K562 (cell line): ENCODE measurements at regions not wholly inside any gene's neighbourhood (a gene's known extent, or its start where the extent isn't known, plus 50 kb on each side); places are given as distances from the start of the nearest gene placed in this dataset.

Experiments used
- ATAC-seq: fragments of 200-7000 bp; cut with Tn5 transposase; 3 replicates; pipeline ENCODE4 v1.9.1; 2020; ENCODE audit warnings: moderate library complexity
- BruUV-seq: library from RNA; stranded (reverse); fragments of 400-500 nt; replicated peaks from 2 replicates; lab custom pipeline; 2021; lab: Mats Ljungman, UMichigan
- CTCF ChIA-PET: fragments of 300-600 bp; formaldehyde crosslinking; extraction: SDS; loops from one replicate; lab custom pipeline; 2021; ENCODE audit warnings: low intra/inter-chr PET ratio; lab: Yijun Ruan, JAX
- POLR2A ChIA-PET: fragments of 300-600, 350-650 bp; sonication (Branson Sonifier 250); formaldehyde crosslinking; extraction: SDS; loops from one replicate; lab custom pipeline; 2021; ENCODE audit warnings: antibody characterized with exemption, inconsistent platforms; lab: Yijun Ruan, JAX
- DNase-seq, 4 experiments: peaks; one replicate each; pipeline versions ENCODE4 v3.0.0 to v3.0.0-alpha.2; 2011 to 2018; ENCODE audit warnings: low spot score in 3 of 4, mixed read lengths in 3 of 4; ENCODE audit errors: extremely low read depth in 1 of 4
- FAIRE-seq: peaks from 2 replicates; lab custom pipeline; 2011; peaks lifted over from hg19 to GRCh38; lab: Jason Lieb, UNC
- H2AFZ ChIP-seq: 2 replicates; pipeline ENCODE4 v1.6.0; 2011; ENCODE audit warnings: low read depth, low read length, control low read depth, inconsistent platforms
- H3K27ac ChIP-seq: fragments of 200-600 bp; 3 replicates; pipeline ENCODE4 v1.8.0; 2011; ENCODE audit warnings: low read depth, mild to moderate bottlenecking, control low read depth, inconsistent platforms, low read length, moderate library complexity, mixed read lengths; ENCODE audit errors: extremely low read depth
- H3K27me3 ChIP-seq, 2 experiments: fragments of 300-600 bp in 1 of 2; 2 replicates in 1 of 2; 3 replicates in 1 of 2; pipeline versions ENCODE4 v1.6.0 to v1.8.0; 2011; ENCODE audit warnings: inconsistent platforms in 2 of 2, low read length in 2 of 2, mild to moderate bottlenecking in 1 of 2, mixed read lengths in 1 of 2, moderate library complexity in 1 of 2; ENCODE audit not compliant: control insufficient read depth in 2 of 2, insufficient read depth in 2 of 2
- H3K36me3 ChIP-seq: fragments of 300-600 bp; 3 replicates; pipeline ENCODE4 v1.8.0; 2011; ENCODE audit warnings: mild to moderate bottlenecking, low read length, inconsistent platforms; ENCODE audit not compliant: control insufficient read depth, insufficient read depth
- H3K4me1 ChIP-seq, 2 experiments: fragments of 200-600 bp in 1 of 2; replicated peaks in 1 of 2; 2 replicates in 1 of 2; 3 replicates in 1 of 2; pipeline versions ENCODE4 v1.5.1 to v1.8.0; 2011; ENCODE audit warnings: inconsistent platforms in 2 of 2, low read length in 2 of 2, mild to moderate bottlenecking in 1 of 2, mixed read lengths in 1 of 2, moderate library complexity in 1 of 2; ENCODE audit not compliant: control insufficient read depth in 2 of 2, insufficient read depth in 2 of 2
- H3K4me2 ChIP-seq: 2 replicates; pipeline ENCODE4 v1.6.1; 2011; ENCODE audit warnings: low read length, control low read depth, inconsistent platforms, mixed read lengths; ENCODE audit not compliant: insufficient read depth
- H3K4me3 ChIP-seq: fragments of 200-600 bp; sonication (generic), shearing (Covaris generic); 2 replicates; pipeline ENCODE4 v1.5.1; 2016; ENCODE audit warnings: control low read depth, inconsistent platforms
- H3K79me2 ChIP-seq: fragments of 200-600 bp; 3 replicates; pipeline ENCODE4 v1.8.0; 2011; ENCODE audit warnings: low read length, inconsistent platforms; ENCODE audit not compliant: control insufficient read depth, insufficient read depth
- H3K9ac ChIP-seq, 2 experiments: 2 replicates each; pipeline versions ENCODE4 v1.6.0 to v1.6.1; 2011; ENCODE audit warnings: low read depth in 2 of 2, low read length in 2 of 2, control low read depth in 1 of 2, inconsistent platforms in 1 of 2, mild to moderate bottlenecking in 1 of 2, mixed read lengths in 1 of 2; ENCODE audit not compliant: insufficient read depth in 1 of 2
- H3K9me1 ChIP-seq: one replicate; pipeline ENCODE4 v1.6.0; 2011; ENCODE audit warnings: inconsistent platforms, mild to moderate bottlenecking, low read length, moderate library complexity; ENCODE audit not compliant: control insufficient read depth, insufficient read depth
- H3K9me3 ChIP-seq: replicated peaks from 2 replicates; pipeline ENCODE4 v1.5.1; 2011; ENCODE audit warnings: low read depth, low read length, inconsistent platforms; ENCODE audit not compliant: control insufficient read depth, insufficient read depth
- H4K20me1 ChIP-seq: replicated peaks from 2 replicates; pipeline ENCODE4 v1.6.1; 2011; ENCODE audit warnings: low read length, inconsistent platforms, mixed read lengths; ENCODE audit not compliant: control insufficient read depth, insufficient read depth
- ARID3B ChIP-seq: fragments of 250-450 bp; sonication (Bioruptor Pico); IDR thresholded peaks from 2 replicates; pipeline ENCODE4 v1.4.0; 2020; ENCODE audit warnings: borderline replicate concordance
- BRCA1 ChIP-seq, 2 experiments: fragments of 450-650 bp in 1 of 2; sonication (generic) in 1 of 2; formaldehyde crosslinking in 1 of 2; IDR thresholded peaks; 2 replicates each; pipeline versions ENCODE4 v1.5.0 to v1.6.1; 2017 to 2020; ENCODE audit warnings: mild to moderate bottlenecking in 1 of 2, missing genetic modification reagents in 1 of 2
- CBX3 ChIP-seq, 2 experiments: IDR thresholded peaks; 1 replicate in 1 of 2; 2 replicates in 1 of 2; pipeline ENCODE4 v1.6.1; 2012; ENCODE audit warnings: inconsistent platforms in 2 of 2, low read length in 2 of 2, borderline replicate concordance in 1 of 2, control low read depth in 1 of 2
- CGGBP1 ChIP-seq: fragments of 250-450 bp; sonication (Bioruptor Pico); IDR thresholded peaks from 2 replicates; pipeline ENCODE4 v1.9.0; 2021; ENCODE audit warnings: mild to moderate bottlenecking
- HMGN3 ChIP-seq: IDR thresholded peaks from 2 replicates; pipeline ENCODE4 v1.6.1; 2011; ENCODE audit warnings: borderline replicate concordance, low read depth, mild to moderate bottlenecking, mixed read lengths, low read length; ENCODE audit not compliant: insufficient read length; ENCODE audit errors: extremely low read depth
- HNRNPL ChIP-seq: fragments of 200-400 bp; formaldehyde crosslinking; IDR thresholded peaks from 2 replicates; pipeline ENCODE4 v1.6.1; 2017; ENCODE audit warnings: low read depth, mild to moderate bottlenecking, low read length
- NCOA2 ChIP-seq, 2 experiments: fragments of 450-650 bp; IDR thresholded peaks; 2 replicates each; pipeline ENCODE4 v1.6.1; 2018; ENCODE audit warnings: mild to moderate bottlenecking in 2 of 2, moderate library complexity in 1 of 2; ENCODE audit not compliant: partially characterized antibody in 2 of 2
- NFYB ChIP-seq: IDR thresholded peaks from 2 replicates; pipeline ENCODE4 v1.6.1; 2011; ENCODE audit warnings: mild to moderate bottlenecking, moderate library complexity; ENCODE audit not compliant: insufficient read length; ENCODE audit errors: extremely low read depth
- NONO ChIP-seq, 2 experiments: fragments of 200-400 bp in 1 of 2; fragments of 450-650 bp in 1 of 2; formaldehyde crosslinking in 1 of 2; IDR thresholded peaks; 2 replicates each; pipeline ENCODE4 v1.6.1; 2017; ENCODE audit warnings: low read depth in 2 of 2, mild to moderate bottlenecking in 2 of 2, moderate library complexity in 2 of 2, low read length in 1 of 2
- POLR2H ChIP-seq: IDR thresholded peaks from 2 replicates; pipeline ENCODE4 v1.6.1; 2016; ENCODE audit warnings: missing genetic modification characterization, low read depth, mild to moderate bottlenecking, control low read depth, missing compliant biosample characterization, moderate library complexity
- PTRF ChIP-seq: fragments of 450-650 bp; IDR thresholded peaks from 2 replicates; pipeline ENCODE4 v1.6.1; 2016; ENCODE audit warnings: mild to moderate bottlenecking, missing genetic modification characterization, missing compliant biosample characterization
- RFX7 ChIP-seq: fragments of 250-450 bp; sonication (Bioruptor Pico); IDR thresholded peaks from 2 replicates; pipeline ENCODE4 v1.5.1; 2021; ENCODE audit warnings: mild to moderate bottlenecking
- SIN3A ChIP-seq, 2 experiments: fragments of 150-350 bp in 1 of 2; IDR thresholded peaks; 2 replicates each; pipeline ENCODE4 v1.6.1; 2011 to 2016; ENCODE audit warnings: borderline replicate concordance in 2 of 2, low read depth in 2 of 2, low read length in 2 of 2, mild to moderate bottlenecking in 2 of 2, moderate library complexity in 2 of 2; ENCODE audit not compliant: control insufficient read depth in 1 of 2
- ZNF717 ChIP-seq: fragments of 250-450 bp; sonication (Bioruptor Pico); IDR thresholded peaks from 2 replicates; pipeline ENCODE4 v1.5.0; 2021
- ZNF830 ChIP-seq: fragments of 250-450 bp; sonication (Bioruptor Pico); IDR thresholded peaks from 2 replicates; pipeline ENCODE4 v1.5.0; 2021; ENCODE audit warnings: mild to moderate bottlenecking
- ZSCAN32 ChIP-seq: fragments of 450-650 bp; formaldehyde crosslinking; IDR thresholded peaks from 2 replicates; pipeline ENCODE4 v1.4.0; 2020; ENCODE audit warnings: mild to moderate bottlenecking, moderate library complexity
- WGBS: fragments of 100-300 bp; shearing (Covaris generic); methylation state at CpG from one replicate; pipeline ENCODE4 v1.1.6; 2016; ENCODE audit warnings: low coverage, mixed read lengths; ENCODE audit not compliant: insufficient coverage; ENCODE audit errors: missing lambda C conversion rate; 5-methylcytosine and 5-hydroxymethylcytosine counted together
- in situ Hi-C: fragments of 300-500 bp; cut with MboI; formaldehyde crosslinking; loops from 4 replicates; pipeline ENCODE4 v1.15.0; 2018; ENCODE audit warnings: inconsistent platforms, mixed read lengths
- intact Hi-C: fragments of 100-400 bp; cut with micrococcal nuclease; formaldehyde crosslinking; loops from 2 replicates; pipeline ENCODE4 v1.14.2; 2022
- TF ChIP-seq, protein P1 (sequence below), 2 experiments: fragments of 250-450 bp in 1 of 2; fragments of 450-650 bp in 1 of 2; sonication (Bioruptor Pico) in 1 of 2; IDR thresholded peaks; 2 replicates each; pipeline versions ENCODE4 v1.6.1 to v1.8.0; 2016 to 2021; ENCODE audit warnings: mild to moderate bottlenecking in 2 of 2, moderate library complexity in 2 of 2, missing compliant biosample characterization in 1 of 2, missing genetic modification characterization in 1 of 2
- TF ChIP-seq, protein P2 (sequence below): fragments of 450-650 bp; conservative IDR thresholded peaks from 2 replicates; pipeline ENCODE4 v1.6.1; 2016; ENCODE audit warnings: missing genetic modification characterization, low read depth, mild to moderate bottlenecking, control low read depth, missing compliant biosample characterization

- TF ChIP-seq ARID3B (CRISPR knock-in tag) (no peak), HNRNPL (no peak), ZSCAN32 (CRISPR knock-in tag) (no peak), CGGBP1 (no peak), HMGN3 (no peak), POLR2H (tag) (no peak)
Measured at GRCh38 chr6:91088976-91089375, 502.1 kb upstream of the MAP3K7 start (continued).

- ChIA-PET CTCF (no interaction called here), POLR2A (no interaction called here)
- Histone ChIP-seq H3K4me1 (no peaks in the 10 kb centered on the region), H3K4me3 (no peak overlapping the region), H3K9ac (no peak overlapping the region), H2AFZ (no peak overlapping the region), H3K27ac (no peak overlapping the region), H3K79me2 (no peaks in the 10 kb centered on the region), H3K27me3 (no peaks in the 10 kb centered on the region), H3K4me2 (no peak overlapping the region), H4K20me1 (no peaks in the 10 kb centered on the region), H3K36me3 (no peaks in the 10 kb centered on the region), H3K9me3 (no peaks in the 10 kb centered on the region), H3K9me1 (no peaks in the 10 kb centered on the region)
- FAIRE-seq (no peak), DNase-seq (no peak), ATAC-seq (no peak)
- no TSS peak for BruUV-seq
- intact Hi-C loops (no loop called here), in situ Hi-C loops (no loop called here)
- WGBS: 0% methylated on average over 1 of the region's 1 CpG
- TF ChIP-seq, protein P1, sequence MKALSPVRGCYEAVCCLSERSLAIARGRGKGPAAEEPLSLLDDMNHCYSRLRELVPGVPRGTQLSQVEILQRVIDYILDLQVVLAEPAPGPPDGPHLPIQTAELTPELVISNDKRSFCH (CRISPR knock-in tag; IDR thresholded peaks at IDR 0.05): no peak
- TF ChIP-seq, protein P1 (tag; IDR thresholded peaks at IDR 0.05): no peak
- TF ChIP-seq NFYB (no peak), ZNF717 (CRISPR knock-in tag) (no peak), CBX3 (IDR thresholded peaks at IDR 0.05; ENCODE audit: borderline replicate concordance in 1 of 2, low read length in 2 of 2) (no peak), ZNF830 (CRISPR knock-in tag) (no peak), PTRF (tag) (no peak), NCOA2 (IDR thresholded peaks at IDR 0.05; ENCODE audit: partially characterized antibody in 2 of 2) (no peak), SIN3A (IDR thresholded peaks at IDR 0.05; ENCODE audit: borderline replicate concordance in 2 of 2, control insufficient read depth in 1 of 2, low read depth in 2 of 2, low read length in 2 of 2) (no peak), RFX7 (CRISPR knock-in tag) (no peak), NONO (IDR thresholded peaks at IDR 0.05; ENCODE audit: low read depth in 2 of 2, low read length in 1 of 2) (no peak), BRCA1 (IDR thresholded peaks at IDR 0.05) (no peak), BRCA1 (CRISPR knock-in tag; IDR thresholded peaks at IDR 0.05) (no peak)
- TF ChIP-seq, protein P2, sequence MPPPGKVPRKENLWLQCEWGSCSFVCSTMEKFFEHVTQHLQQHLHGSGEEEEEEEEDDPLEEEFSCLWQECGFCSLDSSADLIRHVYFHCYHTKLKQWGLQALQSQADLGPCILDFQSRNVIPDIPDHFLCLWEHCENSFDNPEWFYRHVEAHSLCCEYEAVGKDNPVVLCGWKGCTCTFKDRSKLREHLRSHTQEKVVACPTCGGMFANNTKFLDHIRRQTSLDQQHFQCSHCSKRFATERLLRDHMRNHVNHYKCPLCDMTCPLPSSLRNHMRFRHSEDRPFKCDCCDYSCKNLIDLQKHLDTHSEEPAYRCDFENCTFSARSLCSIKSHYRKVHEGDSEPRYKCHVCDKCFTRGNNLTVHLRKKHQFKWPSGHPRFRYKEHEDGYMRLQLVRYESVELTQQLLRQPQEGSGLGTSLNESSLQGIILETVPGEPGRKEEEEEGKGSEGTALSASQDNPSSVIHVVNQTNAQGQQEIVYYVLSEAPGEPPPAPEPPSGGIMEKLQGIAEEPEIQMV (tag): no peak
Measured at GRCh38 chr6:91088515-91088914, 501.6 kb upstream of the MAP3K7 start.
